ENCODE measurements at regions not wholly inside any gene's neighbourhood (a gene's known extent, or its start where the extent isn't known, plus 50 kb on each side); places are given as distances from the start of the nearest gene placed in this dataset.
A peak's percentile ranks its signal among the peaks of the same experiment; 100 is the strongest.

GRCh38 chr6:74249658-74250057, 553.7 kb downstream of the CD109 start (continued):
- no peak for TF ChIP-seq REST (IDR thresholded peaks at IDR 0.05; ENCODE audit: unreplicated experiment)
- no peak for TF ChIP-seq NANOG (IDR thresholded peaks at IDR 0.05; ENCODE audit: borderline replicate concordance)
- no peak for TF ChIP-seq ETS1 (IDR thresholded peaks at IDR 0.05)
- TF ChIP-seq ZNF114 (CRISPR knock-in tag; IDR thresholded peaks at IDR 0.05) = no peak

- Histone ChIP-seq H3K4me2 (no peak overlapping the region), H3K4me1 (ENCODE audit: insufficient read depth) (peaks cover 7% of the 10 kb centered on the region), H3K27ac (ENCODE audit: low read depth) (no peak overlapping the region), H3K79me2 (replicated peaks; ENCODE audit: insufficient read depth) (no peaks in the 10 kb centered on the region), H2AFZ (no peak overlapping the region), H3K27me3 (ENCODE audit: insufficient read depth) (no peaks in the 10 kb centered on the region), H3K36me3 (ENCODE audit: insufficient read depth) (no peaks in the 10 kb centered on the region; the same call in 1 of the 2 replicates), H3K9me2 (ENCODE audit: insufficient read depth) (peaks cover 10% of the 10 kb centered on the region; the same call in 1 of the 2 replicates), H4K20me1 (replicated peaks; ENCODE audit: insufficient read depth) (no peaks in the 10 kb centered on the region), H3K4me3 (no peak overlapping the region), H3F3A (replicated peaks; ENCODE audit: low read depth) (no peaks in the 10 kb centered on the region)
- Mint-ChIP-seq H3K9me3 (peaks cover 15% of the 10 kb centered on the region; the same call in 2 of the 3 replicates), H3K36me3 (ENCODE audit: low read depth) (peaks cover 6% of the 10 kb centered on the region; the same call in 1 of the 3 replicates), H3K27me3 (ENCODE audit: insufficient read depth, low read depth, poor library complexity) (no peaks in the 10 kb centered on the region), H3K4me1 (peaks cover 17% of the 10 kb centered on the region; the same call in 2 of the 3 replicates), H3K4me3 (no peak overlapping the region), H3K27ac (peak overlapping the region; percentile 75; the same call in 1 of the 2 replicates)
- DNase-seq (ENCODE audit: low spot score) (no peak), ATAC-seq (no peak)
- TF ChIP-seq POLR2AphosphoS5 (IDR thresholded peaks at IDR 0.05; ENCODE audit: low read depth) = no peak
- no peak for TF ChIP-seq CREB1 (CRISPR knock-in tag; IDR thresholded peaks at IDR 0.05; ENCODE audit: low read depth)
- no peak for TF ChIP-seq ZNF114 (CRISPR knock-in tag; IDR thresholded peaks at IDR 0.05)
- no peak for TF ChIP-seq CTCF (conservative IDR thresholded peaks at IDR 0.05; ENCODE audit: low read depth in 2 of 2)
- TF ChIP-seq STAT1 (IDR thresholded peaks at IDR 0.05; ENCODE audit: unreplicated experiment) = no peak
- TF ChIP-seq JUNB (IDR thresholded peaks at IDR 0.05; ENCODE audit: unreplicated experiment) = no peak
- no peak for TF ChIP-seq ZNF462 (CRISPR knock-in tag; IDR thresholded peaks at IDR 0.05)
These were observed 553.0 kb downstream of the CD109 start for GRCh38 chr6:74248966-74249365.

Measured in GM23338 (cell line).